GM18858 (cell line): ENCODE measurements at regions not wholly inside any gene's neighbourhood (a gene's known extent, or its start where the extent isn't known, plus 50 kb on each side); places are given as distances from the start of the nearest gene placed in this dataset.

Experiments
- ATAC-seq: cut with Tn5 transposase; IDR thresholded peaks from one replicate; pipeline ENCODE4 v1.9.1; 2021; ENCODE audit not compliant: unreplicated experiment

DNA sequence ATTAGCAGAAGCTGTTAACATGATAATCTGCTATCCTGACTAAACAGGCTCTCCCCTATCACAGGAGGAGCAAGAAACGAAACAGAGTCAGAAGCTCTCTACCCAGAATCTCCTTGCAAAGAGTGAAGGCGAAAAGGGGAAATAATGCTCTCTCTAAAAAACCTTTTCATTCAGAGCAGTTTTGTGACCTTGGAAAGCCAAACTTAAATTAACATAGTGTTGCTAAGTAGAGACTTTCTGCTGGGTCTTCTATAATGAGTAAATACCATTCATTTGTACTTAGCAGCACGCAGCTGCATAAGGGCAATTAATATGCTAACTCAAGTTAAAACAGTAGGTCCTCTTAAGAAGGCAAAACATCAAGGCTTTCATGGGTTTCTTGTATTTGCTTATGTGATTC is 101.7 kb upstream of the GPR139 start:
- peak; percentile 42 for ATAC-seq

- no peak for ATAC-seq
These were observed 93.6 kb upstream of the GPR139 start for GRCh38 chr16:20167323-20167722.

GRCh38 chr16:20166531-20167235 is 93.0 kb upstream of the GPR139 start:
- no peak for ATAC-seq

DNA sequence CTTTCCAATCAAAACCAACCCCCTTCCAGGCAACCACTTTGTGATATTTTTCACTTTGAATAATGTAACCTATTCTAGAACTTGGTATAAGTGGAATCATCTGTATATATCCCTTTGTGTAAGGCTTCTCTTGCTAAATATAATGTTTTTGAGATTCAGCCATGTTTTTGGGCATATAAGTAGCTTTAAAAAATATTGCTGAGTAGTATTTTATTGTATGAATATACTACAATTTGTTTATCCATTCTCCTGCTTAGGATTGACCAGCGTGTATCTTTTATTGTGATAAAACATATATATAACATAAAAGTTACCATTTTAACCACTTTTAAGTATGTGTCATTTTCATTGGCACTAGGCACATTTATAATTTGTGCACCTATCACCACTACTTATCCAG is 79.8 kb upstream of the GPR139 start:
- ATAC-seq, result no peak

DNA sequence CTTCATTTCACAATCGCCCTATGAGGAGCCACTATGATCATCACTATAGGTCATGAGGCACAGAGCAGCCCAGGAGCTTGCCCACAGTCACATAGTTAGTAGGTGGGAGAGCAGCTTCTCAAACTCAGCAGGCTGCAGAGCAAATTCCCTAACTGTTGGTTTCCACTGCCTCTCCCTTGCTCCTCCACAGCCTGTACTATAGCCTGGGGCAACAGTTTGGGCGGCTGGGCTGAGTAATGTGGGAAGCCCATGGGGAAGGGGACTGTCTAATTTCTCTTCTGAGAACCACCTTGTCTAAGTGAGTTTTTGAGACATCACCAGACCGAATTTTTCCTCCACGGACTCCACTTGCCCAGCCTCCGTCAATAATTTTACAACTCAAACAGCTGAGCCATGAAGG is 73.4 kb upstream of the GPR139 start:
- no peak for ATAC-seq

DNA sequence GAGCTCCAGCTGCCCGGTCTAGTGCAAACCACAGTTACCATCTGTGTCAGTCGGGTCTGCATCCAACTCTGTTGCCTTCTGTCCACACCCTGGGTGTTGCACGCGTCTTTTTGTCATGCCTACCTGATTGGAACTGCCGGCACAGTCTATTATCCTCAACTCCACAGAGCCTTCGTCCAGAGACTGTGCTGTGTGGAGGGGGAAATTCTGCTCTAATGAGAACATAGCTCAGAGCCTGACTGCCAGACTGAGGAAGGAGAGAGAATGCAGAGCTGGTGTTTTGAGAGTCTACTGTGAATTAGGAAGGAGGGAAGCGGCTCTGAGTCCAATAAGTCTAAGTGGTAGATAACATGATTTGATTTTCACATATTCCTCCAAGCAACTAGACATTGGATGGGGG is 68.3 kb upstream of the GPR139 start:
- ATAC-seq, result no peak

DNA sequence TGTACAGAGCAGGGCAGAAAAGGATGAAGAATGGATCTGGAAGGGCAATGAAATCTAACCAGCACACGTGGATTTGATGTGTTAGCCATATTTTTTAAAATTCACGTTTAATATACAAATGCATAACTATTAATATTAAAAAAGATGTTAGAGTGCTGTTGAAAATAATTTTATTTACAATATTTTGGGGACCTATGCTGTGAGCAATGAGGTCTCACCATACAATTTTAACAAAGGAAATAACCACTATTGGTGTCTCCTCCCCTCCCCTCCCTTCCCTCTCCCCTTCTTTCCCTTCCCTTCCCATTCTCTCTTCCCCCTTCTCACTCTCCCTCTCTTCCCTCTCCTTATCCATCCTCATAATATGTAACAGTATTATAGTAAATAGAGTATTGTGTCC is 64.2 kb upstream of the GPR139 start:
- ATAC-seq, result no peak

- ATAC-seq, result no peak
These were observed 63.5 kb upstream of the GPR139 start for GRCh38 chr16:20137194-20137593.

GRCh38 chr16:20136446-20136968 is 62.8 kb upstream of the GPR139 start:
- no peak for ATAC-seq

DNA sequence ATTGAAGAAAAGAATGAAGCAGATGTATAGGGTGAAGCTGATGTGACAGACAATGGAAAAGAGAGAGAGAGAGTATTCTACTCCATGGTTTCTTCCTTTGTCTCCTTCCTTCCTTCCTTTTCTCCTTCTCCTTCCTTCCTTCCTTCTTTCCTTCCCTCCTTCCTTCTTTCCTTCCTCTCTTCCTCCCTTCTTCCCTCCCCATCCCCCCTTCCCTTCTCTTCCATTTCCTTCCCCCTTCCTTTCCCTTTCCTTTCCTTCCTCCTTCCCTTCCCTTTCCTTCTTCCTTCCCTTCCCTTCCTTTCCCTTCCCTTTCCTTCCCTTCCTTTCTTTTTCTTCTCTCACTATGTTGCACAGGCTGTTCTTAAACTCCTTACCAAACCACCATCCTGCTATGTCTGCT is 55.7 kb upstream of the GPR139 start:
- ATAC-seq, result no peak
